ENCODE measurements at regions not wholly inside any gene's neighbourhood (a gene's known extent, or its start where the extent isn't known, plus 50 kb on each side); places are given as distances from the start of the nearest gene placed in this dataset.
A peak's percentile ranks its signal among the peaks of the same experiment; 100 is the strongest.
"Not testable (repeated sequence)": the region's sequence is repeated elsewhere in the genome, so short reads cannot be mapped to it uniquely, and the experiment has no call there.

GRCh38 chr1:55816456-55817426 lies 601.6 kb upstream of the USP24 start:
- DNase-seq (ENCODE audit: low spot score) = peak; percentile 85

GRCh38 chr1:55815745-55816455 lies 600.7 kb upstream of the USP24 start:
- no peak for DNase-seq (ENCODE audit: low spot score)

- no peak for DNase-seq (ENCODE audit: low spot score)
These were observed 599.8 kb upstream of the USP24 start for GRCh38 chr1:55814967-55815366.

GRCh38 chr1:55813618-55814017 lies 598.5 kb upstream of the USP24 start:
- peak; percentile 2 for DNase-seq (ENCODE audit: low spot score)

GRCh38 chr1:55812281-55812680 lies 597.1 kb upstream of the USP24 start:
- no peak for DNase-seq (ENCODE audit: low spot score)

- DNase-seq (ENCODE audit: low spot score) = no peak
These were observed 593.1 kb upstream of the USP24 start for GRCh38 chr1:55808263-55808662.

- DNase-seq (ENCODE audit: low spot score) = no peak
These were observed 588.3 kb upstream of the USP24 start for GRCh38 chr1:55803429-55803828.

GRCh38 chr1:55801481-55801880 lies 586.3 kb upstream of the USP24 start:
- no peak for DNase-seq (ENCODE audit: low spot score)

- no peak for DNase-seq (ENCODE audit: low spot score)
These were observed 585.3 kb upstream of the USP24 start for GRCh38 chr1:55800503-55800902.

GRCh38 chr1:55793856-55794255 lies 578.7 kb upstream of the USP24 start:
- no peak for DNase-seq (ENCODE audit: low spot score)

- DNase-seq (ENCODE audit: low spot score) = no peak
These were observed 577.7 kb upstream of the USP24 start for GRCh38 chr1:55792870-55793269.

- no peak for DNase-seq (ENCODE audit: low spot score)
These were observed 574.3 kb upstream of the USP24 start for GRCh38 chr1:55789466-55789865.

- DNase-seq (ENCODE audit: low spot score) = no peak
These were observed 571.2 kb upstream of the USP24 start for GRCh38 chr1:55786396-55786795.

- DNase-seq (ENCODE audit: low spot score) = not testable (repeated sequence)
These were observed 569.8 kb upstream of the USP24 start for GRCh38 chr1:55784941-55785450.

- DNase-seq (ENCODE audit: low spot score) = peak; percentile 46
These were observed 566.8 kb upstream of the USP24 start for GRCh38 chr1:55781944-55782482.

- DNase-seq (ENCODE audit: low spot score) = no peak
These were observed 565.8 kb upstream of the USP24 start for GRCh38 chr1:55781003-55781402.

GRCh38 chr1:55777545-55777944 lies 562.4 kb upstream of the USP24 start:
- DNase-seq (ENCODE audit: low spot score) = no peak

- DNase-seq (ENCODE audit: low spot score) = no peak
These were observed 559.8 kb upstream of the USP24 start for GRCh38 chr1:55775007-55775406.

- no peak for DNase-seq (ENCODE audit: low spot score)
These were observed 559.3 kb upstream of the USP24 start for GRCh38 chr1:55774446-55774845.

GRCh38 chr1:55773211-55773940 lies 558.2 kb upstream of the USP24 start:
- no peak for DNase-seq (ENCODE audit: low spot score)

- no peak for DNase-seq (ENCODE audit: low spot score)
These were observed 553.3 kb upstream of the USP24 start for GRCh38 chr1:55768327-55768952.

GRCh38 chr1:55767171-55767570 lies 552.0 kb upstream of the USP24 start:
- no peak for DNase-seq (ENCODE audit: low spot score)

All from SW480 (cell line).